ENCODE measurements at regions not wholly inside any gene's neighbourhood (a gene's known extent, or its start where the extent isn't known, plus 50 kb on each side); places are given as distances from the start of the nearest gene placed in this dataset.

GRCh38 chr4:32106767-32107166, 1386.6 kb downstream of the PCDH7 start:
- TF ChIP-seq EZH2 (IDR thresholded peaks at IDR 0.05; ENCODE audit: borderline replicate concordance) (no peak), CTCF (IDR thresholded peaks at IDR 0.05; ENCODE audit: poor library complexity) (no peak), EZH2phosphoT487 (IDR thresholded peaks at IDR 0.05; ENCODE audit: low read depth, severe bottlenecking, unreplicated experiment) (no peak)
